HL-60 (cell line): ENCODE measurements at regions not wholly inside any gene's neighbourhood (a gene's known extent, or its start where the extent isn't known, plus 50 kb on each side); places are given as distances from the start of the nearest gene placed in this dataset.

Experiments used
- DNase-seq, 2 experiments: peaks; one replicate each; pipeline ENCODE4 v3.0.0-alpha.2; 2010 to 2020; ENCODE audit warnings: low read depth in 1 of 2, low spot score in 1 of 2
- H3K27ac ChIP-seq: fragments of 250-450 bp; sonication (Bioruptor Pico); replicated peaks from 2 replicates; pipeline ENCODE4 v1.5.1; 2020; ENCODE audit warnings: mild to moderate bottlenecking, moderate library complexity
- H3K27me3 ChIP-seq: fragments of 250-450 bp; sonication (Bioruptor Pico); 2 replicates; pipeline ENCODE4 v1.5.1; 2021; ENCODE audit warnings: mild to moderate bottlenecking, moderate library complexity; ENCODE audit not compliant: insufficient read depth, poor library complexity, severe bottlenecking
- H3K4me3 ChIP-seq: replicated peaks from 2 replicates; pipeline ENCODE4 v1.5.1; 2011; ENCODE audit warnings: mild to moderate bottlenecking, control low read depth, low read length; ENCODE audit not compliant: insufficient read depth
- GABPA ChIP-seq: IDR thresholded peaks from 2 replicates; pipeline ENCODE4 v1.6.1; 2012; ENCODE audit warnings: low read depth
- POLR2AphosphoS5 ChIP-seq: IDR thresholded peaks from 2 replicates; pipeline ENCODE4 v1.6.1; 2012; ENCODE audit warnings: low read depth
- REST ChIP-seq: IDR thresholded peaks from 2 replicates; pipeline ENCODE4 v1.6.1; 2012; ENCODE audit warnings: low read depth; ENCODE audit not compliant: insufficient replicate concordance
- SPI1 ChIP-seq: IDR thresholded peaks from 2 replicates; pipeline ENCODE4 v1.6.1; 2012; ENCODE audit warnings: low read depth, mild to moderate bottlenecking, borderline replicate concordance
- TF ChIP-seq, protein P1 (sequence below): IDR thresholded peaks from one replicate; pipeline ENCODE4 v1.5.1; 2011; ENCODE audit warnings: low read length, control low read depth, inconsistent platforms; ENCODE audit not compliant: insufficient read depth

DNA sequence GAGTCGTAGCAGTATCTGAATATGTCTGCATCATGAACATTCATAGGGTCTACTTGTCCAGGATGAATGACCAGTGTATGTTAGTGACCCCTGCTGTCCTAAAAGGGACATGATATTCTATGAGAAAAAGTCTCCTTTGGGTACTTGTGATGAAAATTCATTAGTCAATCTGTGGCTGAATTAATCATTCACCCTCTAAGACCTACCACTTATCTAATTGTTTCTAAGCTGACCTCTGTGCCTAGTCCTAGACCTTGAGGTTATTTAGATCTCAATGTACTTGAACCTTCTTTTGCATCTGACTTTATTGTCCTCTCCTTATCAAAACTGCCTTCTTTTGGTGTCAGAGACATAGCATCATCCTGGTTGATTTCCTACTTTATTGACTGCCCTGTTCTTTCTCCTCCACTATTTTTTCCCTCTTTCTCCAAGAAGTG, 799.3 kb downstream of the DIPK2A start:
- Histone ChIP-seq H3K4me3 (no peak overlapping the region), H3K27ac (no peak overlapping the region), H3K27me3 (no peaks in the 10 kb centered on the region)
- no peak for DNase-seq
- TF ChIP-seq REST (no peak), GABPA (no peak), SPI1 (no peak), POLR2AphosphoS5 (no peak)
- TF ChIP-seq, protein P1, sequence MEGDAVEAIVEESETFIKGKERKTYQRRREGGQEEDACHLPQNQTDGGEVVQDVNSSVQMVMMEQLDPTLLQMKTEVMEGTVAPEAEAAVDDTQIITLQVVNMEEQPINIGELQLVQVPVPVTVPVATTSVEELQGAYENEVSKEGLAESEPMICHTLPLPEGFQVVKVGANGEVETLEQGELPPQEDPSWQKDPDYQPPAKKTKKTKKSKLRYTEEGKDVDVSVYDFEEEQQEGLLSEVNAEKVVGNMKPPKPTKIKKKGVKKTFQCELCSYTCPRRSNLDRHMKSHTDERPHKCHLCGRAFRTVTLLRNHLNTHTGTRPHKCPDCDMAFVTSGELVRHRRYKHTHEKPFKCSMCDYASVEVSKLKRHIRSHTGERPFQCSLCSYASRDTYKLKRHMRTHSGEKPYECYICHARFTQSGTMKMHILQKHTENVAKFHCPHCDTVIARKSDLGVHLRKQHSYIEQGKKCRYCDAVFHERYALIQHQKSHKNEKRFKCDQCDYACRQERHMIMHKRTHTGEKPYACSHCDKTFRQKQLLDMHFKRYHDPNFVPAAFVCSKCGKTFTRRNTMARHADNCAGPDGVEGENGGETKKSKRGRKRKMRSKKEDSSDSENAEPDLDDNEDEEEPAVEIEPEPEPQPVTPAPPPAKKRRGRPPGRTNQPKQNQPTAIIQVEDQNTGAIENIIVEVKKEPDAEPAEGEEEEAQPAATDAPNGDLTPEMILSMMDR = no peak

DNA sequence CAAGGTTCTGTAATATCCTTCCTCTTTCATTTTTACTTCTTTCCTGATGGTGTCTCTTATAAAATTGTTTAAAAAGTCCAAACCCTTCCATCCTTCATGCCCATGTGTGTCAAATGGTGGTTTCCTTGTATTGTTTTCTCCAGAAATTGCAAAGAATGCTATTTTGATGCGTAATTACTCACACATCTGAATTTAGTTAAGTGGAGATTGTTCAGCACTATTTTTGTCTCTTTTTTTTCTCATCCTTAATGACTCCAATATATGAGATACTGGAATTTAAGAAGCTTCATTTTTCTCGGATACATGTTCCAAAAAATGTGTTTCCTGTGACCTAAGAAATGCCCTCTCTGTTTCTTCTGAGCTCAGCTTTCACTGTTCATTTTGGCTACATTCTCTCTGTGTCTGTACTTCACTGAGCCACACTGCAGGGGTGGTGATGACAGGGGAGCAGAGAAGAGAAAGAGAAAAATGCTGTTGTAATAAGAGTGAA, 799.8 kb downstream of the DIPK2A start:
- Histone ChIP-seq H3K27me3 (no peaks in the 10 kb centered on the region), H3K27ac (no peak overlapping the region), H3K4me3 (no peak overlapping the region)
- DNase-seq = no peak
- TF ChIP-seq GABPA (no peak), POLR2AphosphoS5 (no peak), SPI1 (no peak), REST (no peak)
- TF ChIP-seq, protein P1 = no peak

- Histone ChIP-seq H3K4me3 (no peak overlapping the region), H3K27me3 (no peaks in the 10 kb centered on the region), H3K27ac (no peak overlapping the region)
- DNase-seq = no peak
- no peak for TF ChIP-seq POLR2AphosphoS5
- no peak for TF ChIP-seq SPI1
- no peak for TF ChIP-seq GABPA
These were observed 800.7 kb downstream of the DIPK2A start for GRCh38 chr3:144772372-144772771.

GRCh38 chr3:144773350-144773749, 801.7 kb downstream of the DIPK2A start:
- no peak for TF ChIP-seq POLR2AphosphoS5
- TF ChIP-seq SPI1 = no peak
- no peak for TF ChIP-seq REST
- no peak for TF ChIP-seq GABPA
- TF ChIP-seq, protein P1 = no peak
- no peaks in the 10 kb centered on the region for H3K27me3 ChIP-seq
- DNase-seq = no peak
- no peak overlapping the region for H3K4me3 ChIP-seq
- H3K27ac ChIP-seq = no peak overlapping the region
